ENCODE measurements at regions not wholly inside any gene's neighbourhood (a gene's known extent, or its start where the extent isn't known, plus 50 kb on each side); places are given as distances from the start of the nearest gene placed in this dataset.

GRCh38 chr10:88111294-88111693 lies 247.9 kb downstream of the PTEN start:
- Mint-ChIP-seq H3K36me3 (no peaks in the 10 kb centered on the region), H3K27ac (no peak overlapping the region), H3K4me1 (ENCODE audit: low read depth in 2 of 2) (peaks cover 22 to 34% of the 10 kb centered on the region in 2 donors), H3K27me3 (no peaks in the 10 kb centered on the region), H3K4me3 (no peak overlapping the region), H3K9me3 (no peaks in the 10 kb centered on the region)
- no peak for DNase-seq (ENCODE audit: low spot score)
- ATAC-seq = no peak

GRCh38 chr10:88113232-88113631 lies 249.8 kb downstream of the PTEN start:
- no peak overlapping the region for H3K27ac Mint-ChIP-seq
- no peaks in the 10 kb centered on the region for H3K27me3 Mint-ChIP-seq
- DNase-seq (ENCODE audit: low spot score) (no peak), ATAC-seq (peak in 1 of 2 donors; percentile 46)
- H3K4me3 Mint-ChIP-seq = no peak overlapping the region
- H3K9me3 Mint-ChIP-seq = no peaks in the 10 kb centered on the region
- peaks cover 12 to 22% of the 10 kb centered on the region in 2 donors for H3K4me1 Mint-ChIP-seq (ENCODE audit: low read depth in 2 of 2)
- no peaks in the 10 kb centered on the region for H3K36me3 Mint-ChIP-seq

- H3K4me3 Mint-ChIP-seq = no peak overlapping the region
- no peaks in the 10 kb centered on the region for H3K9me3 Mint-ChIP-seq
- DNase-seq (ENCODE audit: low spot score) = no peak
- ATAC-seq = no peak
- H3K27ac Mint-ChIP-seq = no peak overlapping the region
- H3K4me1 Mint-ChIP-seq (ENCODE audit: low read depth in 2 of 2) = peaks cover 8 to 20% of the 10 kb centered on the region in 2 donors
- no peaks in the 10 kb centered on the region for H3K36me3 Mint-ChIP-seq
- no peaks in the 10 kb centered on the region for H3K27me3 Mint-ChIP-seq
Measured at GRCh38 chr10:88113657-88114272, 250.3 kb downstream of the PTEN start.

GRCh38 chr10:88114368-88114767 lies 250.9 kb downstream of the PTEN start:
- Mint-ChIP-seq H3K4me1 (ENCODE audit: low read depth in 2 of 2) (peaks cover 8 to 22% of the 10 kb centered on the region in 2 donors), H3K9me3 (no peaks in the 10 kb centered on the region), H3K36me3 (no peaks in the 10 kb centered on the region), H3K27me3 (peaks cover 0 to 2% of the 10 kb centered on the region in 2 donors), H3K4me3 (no peak overlapping the region), H3K27ac (no peak overlapping the region)
- ATAC-seq (peak in 1 of 2 donors; percentile 66), DNase-seq (ENCODE audit: low spot score) (no peak)

- Mint-ChIP-seq H3K27ac (no peak overlapping the region), H3K4me3 (no peak overlapping the region), H3K27me3 (peaks cover 0 to 8% of the 10 kb centered on the region in 2 donors), H3K36me3 (no peaks in the 10 kb centered on the region), H3K9me3 (no peaks in the 10 kb centered on the region), H3K4me1 (ENCODE audit: low read depth in 2 of 2) (peaks cover 8 to 18% of the 10 kb centered on the region in 2 donors)
- ATAC-seq = no peak
- no peak for DNase-seq (ENCODE audit: low spot score)
Measured at GRCh38 chr10:88115407-88115806, 252.0 kb downstream of the PTEN start.

GRCh38 chr10:88115968-88116367 lies 252.5 kb downstream of the PTEN start:
- DNase-seq (ENCODE audit: low spot score) = no peak
- H3K4me1 Mint-ChIP-seq (ENCODE audit: low read depth in 2 of 2) = peaks cover 8 to 16% of the 10 kb centered on the region in 2 donors
- H3K36me3 Mint-ChIP-seq = no peaks in the 10 kb centered on the region

GRCh38 chr10:88116481-88116880 lies 253.1 kb downstream of the PTEN start:
- Mint-ChIP-seq H3K27me3 (peaks cover 0 to 8% of the 10 kb centered on the region in 2 donors), H3K9me3 (no peaks in the 10 kb centered on the region), H3K4me1 (ENCODE audit: low read depth in 2 of 2) (peaks cover 8 to 16% of the 10 kb centered on the region in 2 donors), H3K27ac (no peak overlapping the region), H3K36me3 (no peaks in the 10 kb centered on the region), H3K4me3 (no peak overlapping the region)
- ATAC-seq (no peak), DNase-seq (ENCODE audit: low spot score) (no peak)

More at GRCh38 chr10:88115968-88116367, 252.5 kb downstream of the PTEN start:
- no peak for ATAC-seq
- no peak overlapping the region for H3K4me3 Mint-ChIP-seq
- H3K27me3 Mint-ChIP-seq = peaks cover 0 to 8% of the 10 kb centered on the region in 2 donors
- no peaks in the 10 kb centered on the region for H3K9me3 Mint-ChIP-seq
- no peak overlapping the region for H3K27ac Mint-ChIP-seq

DNA sequence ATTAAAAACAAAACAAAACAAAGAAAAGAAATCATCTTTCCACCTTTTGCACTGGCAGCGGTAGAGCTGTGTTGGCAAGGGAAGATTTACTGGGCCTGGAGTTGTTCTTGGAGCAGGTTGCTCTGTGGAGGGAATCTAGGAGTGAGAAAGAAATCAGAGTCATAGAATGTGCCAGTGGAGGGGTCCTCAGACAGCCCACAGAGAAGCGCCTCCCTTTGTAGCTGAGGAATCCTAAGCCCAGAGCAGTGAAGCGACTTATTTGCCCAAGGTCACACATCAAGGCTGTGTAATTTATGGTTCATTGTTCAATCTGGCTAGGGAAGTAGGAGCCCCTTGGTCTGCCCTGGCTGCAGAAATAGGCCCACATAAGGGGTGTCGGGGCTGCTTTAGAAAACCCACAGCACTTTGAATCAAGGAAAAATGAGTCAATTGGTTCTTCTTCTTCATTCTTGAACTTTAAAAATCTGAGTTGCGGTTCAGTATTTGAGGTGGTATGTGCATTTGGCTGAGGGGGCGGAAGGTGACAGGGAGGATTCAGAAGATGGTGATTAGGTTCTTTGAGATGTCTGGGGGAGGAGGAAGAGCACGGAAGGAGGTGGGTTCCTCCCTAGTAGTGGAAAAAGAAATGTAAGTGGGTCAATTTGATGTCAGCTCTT lies 253.7 kb downstream of the PTEN start:
- H3K4me3 Mint-ChIP-seq = no peak overlapping the region
- peaks cover 8 to 16% of the 10 kb centered on the region in 2 donors for H3K4me1 Mint-ChIP-seq (ENCODE audit: low read depth in 2 of 2)
- H3K27ac Mint-ChIP-seq = no peak overlapping the region
- H3K27me3 Mint-ChIP-seq = peaks cover 0 to 8% of the 10 kb centered on the region in 2 donors
- DNase-seq (ENCODE audit: low spot score) (no peak), ATAC-seq (peak in 1 of 2 donors; percentile 79)
- no peaks in the 10 kb centered on the region for H3K36me3 Mint-ChIP-seq
- no peaks in the 10 kb centered on the region for H3K9me3 Mint-ChIP-seq

GRCh38 chr10:88117869-88118632 lies 254.6 kb downstream of the PTEN start:
- H3K27ac Mint-ChIP-seq = no peak overlapping the region
- H3K9me3 Mint-ChIP-seq = no peaks in the 10 kb centered on the region
- no peak for DNase-seq (ENCODE audit: low spot score)
- peak in 1 of 2 donors; percentile 58 for ATAC-seq
- peaks cover 0 to 8% of the 10 kb centered on the region in 2 donors for H3K27me3 Mint-ChIP-seq
- H3K4me1 Mint-ChIP-seq (ENCODE audit: low read depth in 2 of 2) = peaks cover 8 to 16% of the 10 kb centered on the region in 2 donors
- no peaks in the 10 kb centered on the region for H3K36me3 Mint-ChIP-seq
- H3K4me3 Mint-ChIP-seq = no peak overlapping the region

- H3K9me3 Mint-ChIP-seq = no peaks in the 10 kb centered on the region
- no peak overlapping the region for H3K4me3 Mint-ChIP-seq
- no peak for DNase-seq (ENCODE audit: low spot score)
- no peak overlapping the region for H3K27ac Mint-ChIP-seq
- H3K27me3 Mint-ChIP-seq = peaks cover 0 to 8% of the 10 kb centered on the region in 2 donors
- no peak for ATAC-seq
- H3K4me1 Mint-ChIP-seq (ENCODE audit: low read depth in 2 of 2) = peaks cover 8 to 13% of the 10 kb centered on the region in 2 donors
- H3K36me3 Mint-ChIP-seq = no peaks in the 10 kb centered on the region
Measured at GRCh38 chr10:88118729-88119128, 255.3 kb downstream of the PTEN start.

DNA sequence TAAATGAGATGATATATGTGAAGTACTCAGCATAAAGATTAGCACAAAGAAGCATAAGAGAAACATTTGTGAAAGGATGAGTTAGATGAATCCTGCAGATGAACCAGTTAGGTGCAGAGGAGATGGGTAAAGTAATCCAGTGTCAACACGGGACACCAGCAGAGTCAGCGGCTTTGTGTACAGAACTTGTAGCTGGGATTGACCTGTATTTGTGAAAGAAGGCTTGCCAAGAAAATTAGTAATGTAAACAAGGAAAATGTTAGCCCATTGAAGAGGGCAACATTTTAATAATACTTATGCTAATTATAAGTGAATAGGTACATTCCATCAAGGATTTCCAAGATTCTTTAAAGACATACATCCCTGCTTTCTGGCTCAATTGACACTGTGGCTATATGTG lies 255.7 kb downstream of the PTEN start:
- H3K27me3 Mint-ChIP-seq = peaks cover 0 to 8% of the 10 kb centered on the region in 2 donors
- no peak overlapping the region for H3K4me3 Mint-ChIP-seq
- DNase-seq (ENCODE audit: low spot score) (no peak), ATAC-seq (no peak)
- H3K4me1 Mint-ChIP-seq (ENCODE audit: low read depth in 2 of 2) = peaks cover 5 to 9% of the 10 kb centered on the region in 2 donors
- H3K27ac Mint-ChIP-seq = no peak overlapping the region
- no peaks in the 10 kb centered on the region for H3K36me3 Mint-ChIP-seq
- no peaks in the 10 kb centered on the region for H3K9me3 Mint-ChIP-seq

- no peaks in the 10 kb centered on the region for H3K36me3 Mint-ChIP-seq
- ATAC-seq = no peak
- no peak for DNase-seq (ENCODE audit: low spot score)
- H3K27me3 Mint-ChIP-seq = peaks cover 0 to 8% of the 10 kb centered on the region in 2 donors
- no peak overlapping the region for H3K27ac Mint-ChIP-seq
- H3K4me3 Mint-ChIP-seq = no peak overlapping the region
- peaks cover 0 to 2% of the 10 kb centered on the region in 2 donors for H3K4me1 Mint-ChIP-seq (ENCODE audit: low read depth in 2 of 2)
- H3K9me3 Mint-ChIP-seq = no peaks in the 10 kb centered on the region
Measured at GRCh38 chr10:88120075-88120474, 256.6 kb downstream of the PTEN start.

DNA sequence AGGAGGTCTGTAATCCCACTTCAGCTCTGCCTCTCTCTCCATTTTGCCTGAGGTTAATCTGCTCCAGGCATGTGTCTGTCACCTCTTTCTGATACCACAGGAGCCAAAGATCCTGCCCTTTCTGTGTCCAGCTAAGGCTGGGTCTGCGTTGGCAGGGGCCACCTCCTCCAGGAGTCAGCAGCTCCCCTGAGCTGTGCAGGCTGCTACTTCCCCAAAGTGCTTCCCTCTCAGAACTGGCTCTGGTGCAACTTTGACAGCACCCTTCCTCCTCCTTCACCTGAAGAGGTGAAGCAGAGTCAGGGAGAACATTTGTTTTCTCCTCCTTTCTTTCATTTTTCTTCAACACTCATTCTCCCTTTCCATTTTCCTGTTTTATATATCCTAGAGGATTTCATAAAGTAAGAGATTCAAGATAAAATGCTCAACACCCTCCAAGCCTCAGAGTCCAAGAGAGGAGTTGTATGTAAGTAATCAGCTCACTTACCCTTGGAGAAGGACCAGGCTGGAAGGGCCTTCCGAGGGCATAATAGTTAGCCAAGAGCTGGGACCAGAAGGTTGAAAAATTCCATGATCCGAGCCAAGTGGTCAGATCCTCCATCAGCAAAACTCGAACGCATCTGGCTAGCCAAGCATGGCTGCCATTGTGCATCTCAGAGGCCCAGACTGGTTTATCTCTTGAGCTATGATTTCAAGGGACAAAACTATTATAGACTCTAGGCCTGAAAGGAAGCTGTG lies 257.3 kb downstream of the PTEN start:
- peaks cover 0 to 8% of the 10 kb centered on the region in 2 donors for H3K27me3 Mint-ChIP-seq

More for the DNA sequence above, 257.3 kb downstream of the PTEN start:
- Mint-ChIP-seq H3K4me3 (no peak overlapping the region), H3K27ac (no peak overlapping the region), H3K36me3 (no peaks in the 10 kb centered on the region), H3K9me3 (no peaks in the 10 kb centered on the region), H3K4me1 (ENCODE audit: low read depth in 2 of 2) (peaks cover 0 to 2% of the 10 kb centered on the region in 2 donors)
- no peak for DNase-seq (ENCODE audit: low spot score)
- ATAC-seq = no peak

All from natural killer cell treated with Interleukin-12 subunit alpha and Interleukin-12 subunit beta and Interleukin-15 and Interleukin-18, amount 100 ng/mL, for 72 hours (primary cell).